ENCODE measurements at regions not wholly inside any gene's neighbourhood (a gene's known extent, or its start where the extent isn't known, plus 50 kb on each side); places are given as distances from the start of the nearest gene placed in this dataset.

- no peak overlapping the region for H3K4me3 Mint-ChIP-seq
- intact Hi-C loops (cut with micrococcal nuclease), result no loop called here
- H3K36me3 Mint-ChIP-seq, result no peaks in the 10 kb centered on the region
- H3K27me3 ChIP-seq (ENCODE audit: control insufficient read depth in 2 of 2, insufficient read depth in 2 of 2, low read length in 2 of 2), result no peaks in the 10 kb centered on the region
- H3K4me3 ChIP-seq (ENCODE audit: low read length), result no peak overlapping the region
- H3K4me1 Mint-ChIP-seq, result no peaks in the 10 kb centered on the region
- H3K9me3 ChIP-seq (ENCODE audit: control insufficient read depth in 2 of 3, low read length in 3 of 3), result no peaks in the 10 kb centered on the region
- DNase-seq, result no peak
- no peaks in the 10 kb centered on the region for H3K4me1 ChIP-seq (ENCODE audit: control insufficient read depth in 2 of 2, insufficient read depth in 2 of 2, low read length in 2 of 2)
- H3K9me3 Mint-ChIP-seq, result peaks cover 0 to 2% (median 0%) of the 10 kb centered on the region in 11 donors
- no peak for ATAC-seq
- POLR2A ChIA-PET, result no interaction called here
- CTCF ChIA-PET, result no interaction called here
- no peak overlapping the region for H3K27ac ChIP-seq (ENCODE audit: low read depth, low read length)
- no peaks in the 10 kb centered on the region for H3K36me3 ChIP-seq (ENCODE audit: control insufficient read depth in 2 of 3, insufficient read depth in 3 of 3, low read length in 3 of 3)
- H3K27me3 Mint-ChIP-seq, result peaks cover 0 to 29% (median 15%) of the 10 kb centered on the region in 5 donors
- no peak overlapping the region for H3K27ac Mint-ChIP-seq
Observed at GRCh38 chr10:128365156-128365725, 239.0 kb upstream of the MKI67 start.

GRCh38 chr10:128367807-128368206 lies 241.6 kb upstream of the MKI67 start:
- no peaks in the 10 kb centered on the region for H3K9me3 ChIP-seq (ENCODE audit: control insufficient read depth in 2 of 3, low read length in 3 of 3)
- intact Hi-C loops (cut with micrococcal nuclease), result no loop called here
- Mint-ChIP-seq H3K27me3 (peaks cover 0 to 27% (median 10%) of the 10 kb centered on the region in 5 donors), H3K27ac (no peak overlapping the region), H3K4me1 (peaks cover 0 to 2% (median 0%) of the 10 kb centered on the region in 7 donors), H3K4me3 (no peak overlapping the region), H3K9me3 (peaks cover 0 to 2% (median 0%) of the 10 kb centered on the region in 11 donors), H3K36me3 (no peaks in the 10 kb centered on the region)
- DNase-seq, result no peak
- no peaks in the 10 kb centered on the region for H3K36me3 ChIP-seq (ENCODE audit: control insufficient read depth in 2 of 3, insufficient read depth in 3 of 3, low read length in 3 of 3)
- ChIA-PET POLR2A (no interaction called here), CTCF (no interaction called here)
- no peak for ATAC-seq
- H3K27me3 ChIP-seq (ENCODE audit: control insufficient read depth in 2 of 2, insufficient read depth in 2 of 2, low read length in 2 of 2), result no peaks in the 10 kb centered on the region
- H3K4me1 ChIP-seq (ENCODE audit: control insufficient read depth in 2 of 2, insufficient read depth in 2 of 2, low read length in 2 of 2), result no peaks in the 10 kb centered on the region
- H3K27ac ChIP-seq (ENCODE audit: low read depth, low read length), result no peak overlapping the region
- no peak overlapping the region for H3K4me3 ChIP-seq (ENCODE audit: low read length)

GRCh38 chr10:128369101-128369650 lies 243.0 kb upstream of the MKI67 start:
- Histone ChIP-seq H3K27ac (ENCODE audit: low read depth, low read length) (no peak overlapping the region), H3K36me3 (ENCODE audit: control insufficient read depth in 2 of 3, insufficient read depth in 3 of 3, low read length in 3 of 3) (no peaks in the 10 kb centered on the region), H3K27me3 (ENCODE audit: control insufficient read depth in 2 of 2, insufficient read depth in 2 of 2, low read length in 2 of 2) (no peaks in the 10 kb centered on the region), H3K4me1 (ENCODE audit: control insufficient read depth in 2 of 2, insufficient read depth in 2 of 2, low read length in 2 of 2) (no peaks in the 10 kb centered on the region), H3K9me3 (ENCODE audit: control insufficient read depth in 2 of 3, low read length in 3 of 3) (no peaks in the 10 kb centered on the region), H3K4me3 (ENCODE audit: low read length) (no peak overlapping the region)
- peaks cover 0 to 10% (median 0%) of the 10 kb centered on the region in 7 donors for H3K4me1 Mint-ChIP-seq
- ATAC-seq, result no peak
- H3K9me3 Mint-ChIP-seq, result peaks cover 0 to 3% (median 0%) of the 10 kb centered on the region in 11 donors
- H3K27ac Mint-ChIP-seq, result no peak overlapping the region
- intact Hi-C loops (cut with micrococcal nuclease), result no loop called here
- H3K27me3 Mint-ChIP-seq, result peaks cover 0 to 27% (median 5%) of the 10 kb centered on the region in 5 donors
- CTCF ChIA-PET, result no interaction called here
- no peak overlapping the region for H3K4me3 Mint-ChIP-seq
- POLR2A ChIA-PET, result no interaction called here
- no peak for DNase-seq
- no peaks in the 10 kb centered on the region for H3K36me3 Mint-ChIP-seq

GRCh38 chr10:128373071-128373749 lies 247.0 kb upstream of the MKI67 start:
- DNase-seq, result no peak
- CTCF ChIA-PET, result no interaction called here
- intact Hi-C loops (cut with micrococcal nuclease), result no loop called here

GRCh38 chr10:128373831-128374230 lies 247.6 kb upstream of the MKI67 start:
- H3K27me3 Mint-ChIP-seq, result peaks cover 4 to 39% (median 12%) of the 10 kb centered on the region in 5 donors
- Histone ChIP-seq H3K27ac (ENCODE audit: low read depth, low read length) (no peak overlapping the region), H3K9me3 (ENCODE audit: control insufficient read depth in 2 of 3, low read length in 3 of 3) (no peaks in the 10 kb centered on the region), H3K36me3 (ENCODE audit: control insufficient read depth in 2 of 3, insufficient read depth in 3 of 3, low read length in 3 of 3) (no peaks in the 10 kb centered on the region), H3K27me3 (ENCODE audit: control insufficient read depth in 2 of 2, insufficient read depth in 2 of 2, low read length in 2 of 2) (no peaks in the 10 kb centered on the region), H3K4me3 (ENCODE audit: low read length) (no peak overlapping the region), H3K4me1 (ENCODE audit: control insufficient read depth in 2 of 2, insufficient read depth in 2 of 2, low read length in 2 of 2) (no peaks in the 10 kb centered on the region)
- no peak overlapping the region for H3K27ac Mint-ChIP-seq
- intact Hi-C loops (cut with micrococcal nuclease), result no loop called here
- ATAC-seq (no peak), DNase-seq (no peak)
- H3K4me1 Mint-ChIP-seq, result peaks cover 0 to 10% (median 0%) of the 10 kb centered on the region in 7 donors
- ChIA-PET CTCF (no interaction called here), POLR2A (no interaction called here)
- no peak overlapping the region for H3K4me3 Mint-ChIP-seq
- no peaks in the 10 kb centered on the region for H3K36me3 Mint-ChIP-seq
- H3K9me3 Mint-ChIP-seq, result peaks cover 0 to 3% (median 0%) of the 10 kb centered on the region in 11 donors

More at GRCh38 chr10:128373071-128373749, 247.0 kb upstream of the MKI67 start:
- ATAC-seq, result no peak
- POLR2A ChIA-PET, result no interaction called here
- Histone ChIP-seq H3K4me1 (ENCODE audit: control insufficient read depth in 2 of 2, insufficient read depth in 2 of 2, low read length in 2 of 2) (no peaks in the 10 kb centered on the region), H3K9me3 (ENCODE audit: control insufficient read depth in 2 of 3, low read length in 3 of 3) (no peaks in the 10 kb centered on the region), H3K27ac (ENCODE audit: low read depth, low read length) (no peak overlapping the region), H3K36me3 (ENCODE audit: control insufficient read depth in 2 of 3, insufficient read depth in 3 of 3, low read length in 3 of 3) (no peaks in the 10 kb centered on the region), H3K27me3 (ENCODE audit: control insufficient read depth in 2 of 2, insufficient read depth in 2 of 2, low read length in 2 of 2) (no peaks in the 10 kb centered on the region), H3K4me3 (ENCODE audit: low read length) (no peak overlapping the region)
- H3K4me1 Mint-ChIP-seq, result peaks cover 0 to 10% (median 0%) of the 10 kb centered on the region in 7 donors
- H3K4me3 Mint-ChIP-seq, result peak overlapping the region in 2 of 10 donors; percentile 37 to 60
- H3K36me3 Mint-ChIP-seq, result no peaks in the 10 kb centered on the region
- no peak overlapping the region for H3K27ac Mint-ChIP-seq
- H3K9me3 Mint-ChIP-seq, result peaks cover 0 to 3% (median 0%) of the 10 kb centered on the region in 11 donors
- peaks cover 4 to 34% (median 12%) of the 10 kb centered on the region in 5 donors for H3K27me3 Mint-ChIP-seq

GRCh38 chr10:128375171-128375570 lies 248.9 kb upstream of the MKI67 start:
- Mint-ChIP-seq H3K27ac (no peak overlapping the region), H3K9me3 (peaks cover 0 to 3% (median 0%) of the 10 kb centered on the region in 11 donors), H3K4me1 (peaks cover 0 to 10% (median 0%) of the 10 kb centered on the region in 7 donors), H3K4me3 (no peak overlapping the region), H3K27me3 (peaks cover 4 to 43% (median 12%) of the 10 kb centered on the region in 5 donors), H3K36me3 (no peaks in the 10 kb centered on the region)
- DNase-seq (no peak), ATAC-seq (no peak)
- Histone ChIP-seq H3K9me3 (ENCODE audit: control insufficient read depth in 2 of 3, low read length in 3 of 3) (no peaks in the 10 kb centered on the region), H3K4me3 (ENCODE audit: low read length) (no peak overlapping the region), H3K4me1 (ENCODE audit: control insufficient read depth in 2 of 2, insufficient read depth in 2 of 2, low read length in 2 of 2) (no peaks in the 10 kb centered on the region), H3K36me3 (ENCODE audit: control insufficient read depth in 2 of 3, insufficient read depth in 3 of 3, low read length in 3 of 3) (no peaks in the 10 kb centered on the region), H3K27me3 (ENCODE audit: control insufficient read depth in 2 of 2, insufficient read depth in 2 of 2, low read length in 2 of 2) (no peaks in the 10 kb centered on the region), H3K27ac (ENCODE audit: low read depth, low read length) (no peak overlapping the region)
- intact Hi-C loops (cut with micrococcal nuclease), result no loop called here
- CTCF ChIA-PET, result no interaction called here
- POLR2A ChIA-PET, result no interaction called here
